8988T (cell line): ENCODE measurements at regions not wholly inside any gene's neighbourhood (a gene's known extent, or its start where the extent isn't known, plus 50 kb on each side); places are given as distances from the start of the nearest gene placed in this dataset.

Source experiments
- DNase-seq: peaks from one replicate; pipeline ENCODE4 v3.0.0; 2011

DNA sequence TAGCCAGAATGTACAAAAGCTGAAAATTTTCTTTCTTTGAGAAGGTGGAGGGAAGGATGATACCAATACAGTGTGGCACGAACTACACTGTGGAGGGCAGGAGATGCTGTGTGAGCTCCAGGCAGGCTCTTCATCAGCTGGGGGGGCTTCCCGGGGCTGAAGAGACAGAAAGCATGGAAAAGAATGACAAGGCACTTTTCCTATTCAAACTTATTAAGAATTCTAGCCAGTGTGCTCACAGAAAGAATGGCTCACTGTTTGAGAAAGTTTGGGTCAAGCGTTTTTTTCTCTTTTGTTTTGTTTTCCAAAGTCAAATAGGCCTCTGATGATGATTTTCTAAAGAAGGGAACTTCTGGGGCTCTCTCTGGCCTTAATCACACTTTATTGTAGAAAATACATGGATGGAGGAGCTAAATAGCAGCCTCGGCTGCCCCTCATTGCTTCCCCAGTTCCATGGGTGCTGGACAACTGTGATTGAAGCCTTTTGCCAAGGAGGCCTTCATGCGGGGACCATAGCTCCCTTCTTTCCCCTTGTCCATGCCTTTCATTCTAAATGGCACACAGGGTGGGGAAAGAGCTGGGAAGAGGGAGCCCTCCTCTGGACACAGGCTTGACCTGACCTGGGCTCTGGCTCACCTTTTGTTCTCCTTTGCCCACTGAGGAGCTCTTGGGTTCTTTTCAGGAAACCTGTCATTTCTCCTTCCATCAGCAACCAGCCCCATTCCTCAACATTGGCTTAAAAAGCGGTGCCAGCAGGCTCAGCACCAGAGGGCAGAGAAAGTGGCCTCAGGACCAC is 130.6 kb downstream of the TDRD15 start:
- no peak for DNase-seq

GRCh38 chr2:21256006-21256405 is 132.2 kb downstream of the TDRD15 start:
- DNase-seq, result no peak

DNA sequence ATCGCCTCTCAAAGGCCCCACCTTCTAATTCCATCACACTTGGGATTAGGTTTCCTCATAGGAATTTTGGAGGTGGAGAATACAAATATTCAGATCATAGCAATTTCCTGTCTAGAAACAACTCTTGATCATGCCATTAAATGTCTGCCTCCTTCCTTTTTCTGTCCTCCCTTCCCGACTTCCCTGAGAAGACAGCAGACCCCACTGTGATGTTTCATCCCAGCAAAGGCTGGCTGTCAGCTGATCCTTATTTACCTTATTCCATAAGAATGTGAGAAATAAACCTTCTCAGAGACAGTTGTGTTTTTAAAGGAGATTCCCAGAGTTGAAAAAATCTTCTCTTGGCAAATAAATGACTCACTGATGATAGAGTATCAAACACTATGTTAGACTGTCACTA is 133.9 kb downstream of the TDRD15 start:
- no peak for DNase-seq

- DNase-seq, result no peak
Observed at GRCh38 chr2:21258082-21258481, 134.3 kb downstream of the TDRD15 start.

GRCh38 chr2:21260311-21260710 is 136.5 kb downstream of the TDRD15 start:
- DNase-seq, result no peak

DNA sequence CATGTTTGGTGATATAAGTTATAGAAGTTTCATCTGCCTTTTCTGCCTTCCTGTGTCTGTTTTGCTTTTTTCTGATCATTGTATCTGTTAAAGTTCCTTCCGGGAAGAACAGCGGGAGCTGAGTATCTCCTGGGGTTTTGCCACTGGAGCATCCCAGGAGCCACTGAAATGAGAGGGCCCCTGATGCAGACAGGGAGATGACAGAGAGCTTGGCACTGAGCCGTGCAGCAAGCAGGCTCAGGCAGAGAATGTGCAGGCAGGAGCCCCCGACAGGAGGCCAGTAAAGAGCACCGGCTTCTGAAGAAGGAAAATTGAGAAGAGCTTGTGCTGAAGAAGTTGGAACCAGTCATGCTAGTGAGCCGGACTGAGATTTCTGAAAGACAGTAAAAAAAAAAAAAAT is 137.8 kb downstream of the TDRD15 start:
- DNase-seq, result no peak

DNA sequence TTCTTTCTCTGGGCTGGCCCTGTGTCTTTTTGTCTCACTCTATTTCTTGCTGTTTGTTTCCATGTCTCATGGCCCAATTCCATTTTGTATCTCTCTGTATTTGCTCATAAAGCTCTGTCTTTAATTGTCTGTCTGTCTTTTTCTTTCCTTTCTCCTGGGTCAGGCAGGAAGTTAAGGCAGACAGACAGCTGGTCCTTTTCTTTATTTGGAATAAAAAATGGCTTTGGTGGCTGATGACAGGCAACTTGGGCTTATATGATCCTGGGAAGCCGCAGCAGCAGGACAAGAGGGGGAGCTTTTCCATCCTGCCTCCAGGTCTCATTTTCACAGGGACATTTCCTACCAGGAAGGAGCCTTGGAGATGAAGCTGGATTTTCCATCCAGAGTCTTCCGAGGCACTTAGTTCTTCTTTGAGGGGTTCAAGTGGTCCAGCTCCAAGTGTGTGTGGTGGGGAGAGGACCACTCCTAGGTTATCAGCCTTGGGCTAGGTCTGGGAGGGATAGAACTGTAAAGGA is 138.7 kb downstream of the TDRD15 start:
- no peak for DNase-seq

DNA sequence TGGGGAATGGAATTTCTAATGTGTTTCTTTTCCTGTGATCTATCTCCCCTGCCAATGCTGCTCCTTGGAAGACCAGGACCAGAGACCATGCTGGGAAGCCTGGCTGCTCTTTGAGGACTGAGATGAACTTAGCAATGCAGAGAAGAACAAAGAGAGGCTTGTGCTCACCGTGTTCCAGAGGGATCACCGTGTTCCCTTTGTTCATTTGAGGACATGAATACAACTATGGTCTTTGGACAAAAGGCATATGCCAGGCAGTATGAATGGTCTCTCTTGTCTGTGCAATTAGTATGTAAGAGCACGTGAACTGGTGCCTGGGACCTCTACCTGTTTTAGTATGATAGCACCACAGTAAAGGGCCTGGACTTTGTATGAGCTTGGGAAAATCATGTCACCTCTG is 139.9 kb downstream of the TDRD15 start:
- DNase-seq, result no peak

DNA sequence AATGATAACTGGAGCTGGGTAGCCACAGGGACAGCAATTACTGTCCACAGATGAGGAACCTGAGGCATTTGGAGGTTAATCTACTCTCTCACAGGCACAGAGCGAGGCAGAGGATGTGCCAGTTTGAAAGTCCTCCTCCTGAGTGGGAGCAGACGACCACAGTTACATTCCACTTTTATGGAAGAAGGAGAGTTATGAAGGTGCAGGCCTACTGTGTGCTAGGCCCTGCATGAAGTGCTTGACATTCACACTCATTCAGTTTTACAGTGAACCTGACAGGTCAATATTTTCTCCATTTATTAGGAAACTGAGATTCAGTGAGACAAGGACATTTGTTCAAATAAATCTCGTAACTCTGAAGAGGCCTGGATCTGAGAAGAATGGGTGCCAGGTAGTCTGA is 142.0 kb downstream of the TDRD15 start:
- DNase-seq, result no peak

DNA sequence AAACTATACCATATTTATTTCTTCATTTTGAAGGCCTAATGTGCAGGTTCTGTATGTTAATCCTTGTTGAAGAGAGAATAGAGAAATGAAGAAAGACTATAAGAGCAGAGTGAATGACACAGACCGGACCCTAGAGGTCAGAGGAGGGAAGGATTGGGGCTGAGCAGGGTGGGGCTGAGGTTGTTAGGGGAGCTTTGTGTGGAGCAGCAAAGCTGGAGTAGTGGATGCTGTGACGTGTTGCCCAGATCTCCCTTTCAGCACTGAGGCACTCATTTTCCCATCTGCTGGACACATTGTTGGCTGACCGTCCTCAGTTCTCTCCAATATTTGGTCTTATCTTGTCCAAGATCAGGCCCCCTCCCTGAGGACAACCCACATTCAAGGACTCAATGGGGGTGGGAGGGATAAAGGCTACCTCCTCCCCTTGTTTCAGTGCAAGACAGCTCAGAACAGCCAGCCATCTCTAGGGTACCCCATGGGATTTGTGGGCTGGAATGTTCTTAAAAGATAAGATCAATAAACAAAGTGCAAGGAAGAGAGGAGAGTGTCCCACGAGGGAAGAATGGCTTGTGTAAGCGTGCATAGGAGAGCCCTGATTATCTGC is 143.6 kb downstream of the TDRD15 start:
- DNase-seq, result no peak

DNA sequence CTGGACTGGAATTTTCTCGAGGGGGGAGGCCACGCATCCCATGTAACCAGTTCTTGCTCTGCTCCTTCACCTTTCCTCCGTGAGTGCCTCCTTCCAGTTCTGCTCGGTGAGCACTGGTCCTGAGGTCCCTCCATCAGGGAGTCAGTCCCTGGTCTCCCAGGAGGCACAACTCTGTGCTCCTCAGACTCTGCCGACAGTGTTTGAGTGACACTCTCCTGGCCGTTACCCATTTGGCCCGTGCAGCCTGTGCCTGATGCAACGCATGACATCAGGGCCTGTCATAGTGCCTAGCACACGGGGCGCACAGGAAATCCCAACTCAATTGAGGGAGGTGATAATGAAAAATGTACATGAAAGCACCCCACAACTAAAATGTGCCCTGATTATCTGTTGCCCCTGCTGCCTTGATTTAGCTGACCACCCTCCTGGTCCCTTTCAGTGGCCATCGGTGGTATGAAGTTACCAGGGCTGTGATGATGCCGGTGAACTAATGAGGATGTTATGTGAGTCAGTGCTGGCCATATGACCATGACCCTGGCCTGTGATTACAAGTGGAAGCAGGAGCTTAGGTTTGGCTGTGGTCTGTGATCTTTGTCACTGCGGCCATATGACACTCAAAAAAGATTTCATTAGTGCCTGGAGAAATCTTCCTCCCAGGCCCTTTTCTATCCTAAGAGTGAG is 144.6 kb downstream of the TDRD15 start:
- no peak for DNase-seq

GRCh38 chr2:21268878-21269224 is 145.1 kb downstream of the TDRD15 start:
- DNase-seq, result no peak

GRCh38 chr2:21269382-21269781 is 145.6 kb downstream of the TDRD15 start:
- DNase-seq, result no peak

DNA sequence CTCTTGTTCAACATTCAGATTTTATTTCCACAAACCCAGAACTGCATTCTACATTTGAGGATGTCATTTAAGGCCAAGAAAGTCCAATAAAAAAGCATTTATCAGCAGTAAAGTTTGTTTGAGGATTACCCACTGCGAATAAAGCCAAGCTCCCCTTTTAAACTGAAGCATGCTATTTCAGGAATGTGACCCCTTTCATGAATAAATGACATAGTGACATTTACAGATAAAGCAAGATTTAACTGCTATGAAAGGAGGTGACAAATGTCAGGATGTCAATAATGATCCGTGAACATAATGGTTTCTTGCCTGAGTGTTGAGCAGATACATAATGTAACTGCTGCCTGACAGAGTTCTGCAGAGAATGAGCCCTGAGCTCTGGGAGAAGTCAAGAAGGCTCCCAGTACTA is 146.3 kb downstream of the TDRD15 start:
- DNase-seq, result no peak

DNA sequence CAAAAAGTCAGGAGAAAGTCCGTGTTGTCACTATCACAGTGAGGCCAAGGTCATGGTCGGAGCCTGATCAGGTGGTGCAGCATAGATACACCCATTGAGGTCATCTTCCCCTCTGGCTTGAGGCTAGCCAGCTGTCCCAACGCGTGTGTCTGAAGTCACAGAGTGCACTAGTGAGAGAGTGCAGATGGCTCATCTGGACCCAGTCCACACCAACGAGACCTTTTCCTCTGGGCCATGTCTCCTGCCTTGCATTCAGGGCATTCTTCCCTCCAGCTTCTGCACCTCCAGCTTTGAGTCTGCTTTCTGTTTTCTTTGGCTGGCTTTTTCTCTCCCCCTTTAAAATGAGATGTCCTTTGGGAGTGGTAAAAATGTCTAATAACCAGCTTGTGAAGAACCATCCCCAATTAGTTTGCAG is 146.9 kb downstream of the TDRD15 start:
- no peak for DNase-seq

DNA sequence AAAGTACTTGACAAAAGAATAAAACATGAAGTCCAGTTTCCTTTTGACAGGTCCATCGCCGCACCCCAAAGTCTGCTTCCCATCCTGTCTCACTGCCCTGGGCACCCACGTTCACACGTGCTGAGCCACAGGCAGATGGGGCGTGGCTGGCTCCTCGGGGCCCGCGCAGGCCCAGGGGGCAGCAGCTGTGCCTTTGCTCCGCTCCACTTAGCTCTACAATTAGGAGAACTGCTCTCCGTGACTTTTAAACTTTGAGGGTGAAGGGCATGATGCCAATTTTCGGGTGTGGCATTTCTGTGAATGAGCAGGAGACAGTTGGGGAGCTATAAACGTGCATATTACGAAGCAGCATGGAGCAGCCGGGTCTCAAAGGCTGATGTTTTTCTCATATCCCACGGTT is 152.4 kb downstream of the TDRD15 start:
- DNase-seq, result no peak

GRCh38 chr2:21277068-21278056 is 153.6 kb downstream of the TDRD15 start:
- DNase-seq, result no peak

DNA sequence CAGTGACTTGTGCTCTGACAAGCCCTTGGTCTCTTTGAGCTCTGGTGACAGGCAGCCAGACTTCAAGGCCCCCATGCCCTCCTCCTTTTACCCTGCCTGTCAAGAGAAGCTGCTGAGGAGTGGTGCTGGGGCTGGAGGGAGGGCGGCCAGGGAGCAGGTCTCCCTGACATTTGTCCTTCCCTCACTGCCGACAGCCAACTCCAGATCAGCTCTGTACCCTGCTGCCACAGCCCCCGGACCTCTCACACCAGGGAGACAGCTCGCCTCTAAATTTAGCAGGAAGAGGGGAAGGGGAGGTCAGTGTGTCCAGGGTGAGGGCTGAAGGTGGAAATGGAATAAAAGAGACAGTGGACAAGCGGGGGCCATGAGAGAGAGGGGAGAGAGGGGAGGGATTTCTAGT is 155.8 kb downstream of the TDRD15 start:
- no peak for DNase-seq

GRCh38 chr2:21280793-21281192 is 157.0 kb downstream of the TDRD15 start:
- no peak for DNase-seq

GRCh38 chr2:21281384-21281783 is 157.6 kb downstream of the TDRD15 start:
- no peak for DNase-seq

DNA sequence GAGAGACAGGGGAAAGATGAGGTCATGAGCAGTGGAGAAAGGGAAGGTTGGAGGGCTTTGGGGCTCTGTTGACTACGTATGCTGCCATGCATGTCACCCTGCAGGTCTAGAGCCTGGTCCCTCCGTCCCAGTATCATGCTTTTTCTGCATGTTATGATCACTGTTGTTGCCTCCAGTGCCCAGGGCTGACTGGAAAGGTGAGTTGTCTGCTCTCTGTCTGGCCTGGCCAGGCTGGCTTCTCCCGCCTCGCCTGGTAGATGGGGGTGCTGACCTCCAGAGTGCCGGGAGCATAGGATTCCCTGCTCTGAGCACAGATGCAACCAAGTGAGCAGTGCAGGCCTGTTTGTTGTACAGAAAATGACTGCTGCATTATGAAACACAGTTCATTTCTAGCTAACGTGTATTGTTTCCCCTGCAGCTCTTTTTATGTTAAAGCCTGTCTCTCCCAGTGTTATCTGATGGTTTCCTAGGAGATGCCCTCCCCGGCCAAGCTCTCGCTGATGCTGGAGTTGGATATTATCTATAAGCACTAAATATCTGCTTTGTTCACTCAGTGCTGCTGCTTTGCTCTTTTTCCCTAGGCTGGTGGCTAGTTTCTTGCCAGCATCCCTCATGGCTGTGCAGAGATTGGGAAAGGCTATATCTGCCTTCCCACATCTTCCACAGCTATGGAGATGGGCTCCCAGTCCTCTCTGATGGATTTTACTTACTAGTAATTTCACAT is 158.2 kb downstream of the TDRD15 start:
- no peak for DNase-seq

DNA sequence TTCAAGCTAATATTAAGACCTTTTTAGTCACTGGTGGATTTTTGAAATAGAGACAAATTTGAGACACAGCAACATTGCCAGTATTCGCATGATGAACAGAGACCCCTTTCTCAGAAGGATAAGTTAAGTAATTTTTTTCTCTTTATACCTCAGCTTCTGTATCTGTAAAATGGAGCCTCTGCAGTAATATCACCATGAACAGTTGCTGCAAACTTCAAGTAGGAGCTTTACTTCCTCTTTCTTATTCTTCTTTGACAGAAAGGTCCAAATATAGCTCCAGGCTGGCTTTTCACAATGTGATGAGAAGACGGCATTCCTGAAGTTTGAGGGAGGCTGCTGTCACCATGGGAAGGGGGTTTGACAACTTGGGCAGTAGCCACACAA is 158.7 kb downstream of the TDRD15 start:
- no peak for DNase-seq
